NCI-H2107 treated with DMSO at 0.1 percent for 48 hours (cell line): ENCODE measurements at regions not wholly inside any gene's neighbourhood (a gene's known extent, or its start where the extent isn't known, plus 50 kb on each side); places are given as distances from the start of the nearest gene placed in this dataset.

Experiments used
- DNase-seq: peaks from one replicate; lab custom pipeline; 2025; ENCODE audit not compliant: unreplicated experiment; lab: John Stamatoyannopoulos, UW

DNA sequence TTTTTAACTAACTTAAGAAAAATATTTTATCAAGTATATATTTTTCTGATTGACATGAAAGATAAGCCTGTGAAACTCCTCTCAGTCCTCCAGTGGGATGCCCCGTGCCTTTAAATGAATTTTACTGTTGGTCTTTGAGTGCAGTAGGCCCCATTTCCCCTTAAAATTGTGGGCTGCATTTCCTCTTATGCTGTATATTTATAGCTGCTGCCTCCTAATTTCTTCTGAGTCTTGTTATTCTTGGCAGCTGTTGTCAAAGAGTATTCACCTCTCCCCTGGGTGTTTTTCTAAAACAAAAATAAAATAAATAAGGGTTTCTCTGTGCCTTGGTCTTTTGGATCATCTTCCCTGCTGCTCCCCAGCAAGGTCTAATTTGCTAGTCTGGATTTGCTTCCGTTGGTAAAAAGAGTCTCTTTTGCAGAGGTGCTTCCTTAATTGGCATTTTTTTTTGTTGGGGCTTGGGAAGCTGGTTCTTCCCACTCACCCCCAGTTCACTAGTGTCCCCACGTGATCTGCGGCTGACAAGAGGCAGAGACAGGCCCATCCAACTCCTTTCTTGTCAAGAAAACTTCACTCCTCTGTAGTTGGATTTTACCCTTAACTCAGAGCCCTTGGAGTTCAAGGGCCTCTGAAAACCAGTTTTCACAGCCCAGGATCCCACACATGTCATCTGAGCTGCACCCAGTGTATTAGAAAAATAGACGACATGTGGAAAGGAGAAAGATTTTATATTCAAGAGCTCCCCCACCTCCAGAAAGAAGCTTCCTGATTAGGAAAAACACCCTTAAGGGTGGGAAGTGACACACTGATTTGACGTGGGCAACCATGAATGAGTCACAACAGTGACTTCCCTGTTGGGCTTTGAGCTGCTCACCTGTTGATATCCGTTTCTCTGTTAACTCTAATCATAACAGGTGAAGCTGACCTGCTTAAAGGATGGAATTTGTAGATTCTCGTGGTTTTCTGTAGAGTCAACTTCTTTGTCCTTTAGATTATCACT, 431.5 kb downstream of the DCDC2C start:
- DNase-seq: no peak

GRCh38 chr2:4135765-4136164, 432.4 kb downstream of the DCDC2C start:
- no peak for DNase-seq

- DNase-seq: no peak
These were observed 435.9 kb downstream of the DCDC2C start for GRCh38 chr2:4139316-4139715.

GRCh38 chr2:4139731-4140130, 436.4 kb downstream of the DCDC2C start:
- peak; percentile 3 for DNase-seq

- DNase-seq: peak; percentile 41
These were observed 437.1 kb downstream of the DCDC2C start for GRCh38 chr2:4140281-4140970.

GRCh38 chr2:4144731-4145130, 441.4 kb downstream of the DCDC2C start:
- DNase-seq: no peak

GRCh38 chr2:4151521-4151920, 448.1 kb downstream of the DCDC2C start:
- DNase-seq: no peak

DNA sequence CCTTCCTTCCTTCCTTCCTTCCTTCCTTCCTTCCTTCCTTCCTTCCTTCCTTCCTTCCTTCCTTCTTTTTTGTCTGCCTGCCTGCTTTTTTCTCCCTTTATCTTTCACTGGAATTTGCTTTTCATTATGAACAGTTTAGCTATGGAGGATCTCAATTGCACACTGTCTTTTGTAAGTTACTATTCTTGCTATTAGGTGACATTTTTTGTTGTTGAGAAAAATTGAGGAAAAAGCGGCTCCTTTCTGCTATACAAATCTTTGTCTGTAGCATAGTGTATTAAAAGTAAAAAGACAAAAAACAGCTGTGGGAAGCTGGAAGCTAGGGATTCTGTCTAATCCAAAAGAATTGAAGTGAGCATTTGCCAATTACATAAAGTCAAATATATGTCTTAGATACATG, 448.7 kb downstream of the DCDC2C start:
- DNase-seq: no peak

DNA sequence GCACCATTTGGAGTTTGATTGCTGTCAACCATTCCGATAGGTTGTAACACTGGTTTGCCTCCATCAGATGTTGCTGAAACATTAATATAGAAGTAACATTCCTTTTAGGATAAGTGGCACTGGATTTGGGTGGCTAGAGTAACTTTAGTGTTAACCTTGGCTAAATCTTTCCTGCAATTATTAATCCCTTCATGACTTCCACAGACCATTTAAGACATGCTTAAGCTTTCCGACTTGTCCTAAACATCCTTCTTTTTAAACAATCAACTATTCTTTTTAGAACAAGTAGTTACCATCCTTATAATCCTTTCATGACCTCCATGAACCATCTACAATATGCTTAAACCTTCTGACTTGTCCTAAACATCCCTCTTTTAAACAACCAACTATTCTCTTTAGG, 465.5 kb downstream of the DCDC2C start:
- no peak for DNase-seq

DNA sequence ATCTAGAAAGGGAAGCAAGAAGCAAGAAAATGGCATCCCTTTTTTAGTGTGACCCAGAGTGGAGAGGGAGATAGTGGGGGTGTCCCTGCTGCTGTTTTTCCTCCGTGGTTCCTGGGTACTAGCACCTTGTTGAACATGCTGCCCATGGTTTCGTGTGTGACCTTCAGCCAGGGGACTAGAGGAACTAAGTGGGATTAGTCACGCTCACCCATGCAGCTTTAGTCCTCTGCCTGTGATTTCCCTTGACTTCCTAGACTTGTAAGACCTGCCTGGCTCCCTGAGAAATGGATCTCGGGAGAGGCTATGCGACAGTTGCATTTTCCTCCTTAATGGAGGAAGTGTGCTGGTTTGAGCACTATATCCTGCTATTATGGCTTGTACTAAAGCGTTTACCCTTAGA, 471.4 kb downstream of the DCDC2C start:
- no peak for DNase-seq

- DNase-seq: no peak
These were observed 472.0 kb downstream of the DCDC2C start for GRCh38 chr2:4175343-4175742.

GRCh38 chr2:4180631-4181030, 477.3 kb downstream of the DCDC2C start:
- DNase-seq: no peak

GRCh38 chr2:4181062-4181461, 477.7 kb downstream of the DCDC2C start:
- no peak for DNase-seq

DNA sequence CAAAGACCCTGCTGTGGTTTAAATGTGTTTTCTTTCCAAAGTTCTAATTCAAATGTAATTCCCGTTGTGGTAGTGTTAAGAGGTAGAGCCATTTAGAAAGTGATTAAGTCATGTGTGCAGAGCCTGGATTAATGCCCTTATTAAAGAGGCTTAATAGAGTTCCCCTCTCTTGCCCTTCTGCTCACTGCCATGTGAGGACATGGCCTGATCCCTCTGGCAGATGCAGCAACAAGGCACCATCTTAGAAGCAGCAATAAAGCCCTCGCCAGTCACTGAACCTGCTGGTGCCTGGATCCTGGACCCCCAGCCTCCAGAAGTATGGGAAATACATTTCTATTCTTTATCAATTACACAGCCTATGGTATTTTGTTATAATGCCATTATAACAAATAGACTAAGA, 485.2 kb downstream of the DCDC2C start:
- no peak for DNase-seq

- DNase-seq: no peak
These were observed 487.2 kb downstream of the DCDC2C start for GRCh38 chr2:4190548-4190947.

GRCh38 chr2:4192119-4192518, 488.7 kb downstream of the DCDC2C start:
- DNase-seq: no peak

DNA sequence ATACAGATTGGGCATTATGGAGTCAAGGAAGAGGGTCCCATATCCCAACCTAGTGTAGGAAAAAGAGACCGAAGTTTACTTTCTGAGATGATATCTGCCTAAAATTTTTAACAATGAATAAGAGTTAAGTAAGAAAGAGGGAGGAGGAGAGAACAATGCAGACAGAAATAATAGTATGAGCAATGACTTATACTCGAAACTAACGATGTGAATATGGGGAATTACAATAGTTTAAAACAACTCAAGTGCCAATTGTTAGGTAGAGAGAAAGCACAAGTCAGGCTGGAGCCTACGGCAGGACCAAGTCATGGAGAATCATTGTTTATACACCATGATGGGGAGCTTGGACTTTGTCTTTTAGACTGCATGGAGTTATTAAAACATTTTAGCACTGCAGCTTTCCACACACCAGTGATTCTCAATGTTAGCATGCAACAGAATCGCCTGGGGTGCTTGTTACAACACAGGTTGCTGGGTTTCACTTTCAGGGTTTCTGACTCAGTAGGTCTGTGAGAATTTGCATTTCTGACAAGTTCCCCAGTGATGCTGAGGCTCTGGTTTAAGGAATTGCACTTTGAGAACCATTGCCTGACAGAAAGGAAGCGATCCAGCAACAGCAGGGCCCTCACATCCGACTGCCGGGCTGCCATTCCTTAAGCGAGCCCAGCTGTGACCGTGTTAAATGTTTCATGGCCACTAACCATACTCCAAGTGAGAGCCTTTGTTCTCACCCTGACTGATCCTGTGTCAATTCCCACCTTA, 511.2 kb downstream of the DCDC2C start:
- DNase-seq: no peak

DNA sequence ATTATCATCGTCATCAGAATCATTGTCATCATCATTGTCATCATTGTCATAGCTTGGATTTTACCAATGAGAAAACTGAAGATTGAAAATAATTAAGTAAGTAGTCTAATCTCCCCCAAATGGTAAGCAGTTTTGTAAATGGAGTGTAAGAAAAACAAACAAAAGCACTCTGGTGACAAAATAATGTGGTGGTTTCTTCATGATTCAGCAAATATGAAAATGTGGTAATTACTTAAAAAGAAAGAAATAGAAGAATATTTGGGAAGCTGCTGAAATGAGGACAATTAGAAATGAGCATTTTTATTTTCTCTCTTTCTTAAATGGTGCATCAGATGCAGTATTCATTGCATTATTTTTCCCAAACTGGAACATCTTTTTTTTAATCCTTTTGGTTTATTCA, 514.4 kb downstream of the DCDC2C start:
- DNase-seq: no peak

- DNase-seq: peak; percentile 8
These were observed 515.7 kb downstream of the DCDC2C start for GRCh38 chr2:4219101-4219500.

DNA sequence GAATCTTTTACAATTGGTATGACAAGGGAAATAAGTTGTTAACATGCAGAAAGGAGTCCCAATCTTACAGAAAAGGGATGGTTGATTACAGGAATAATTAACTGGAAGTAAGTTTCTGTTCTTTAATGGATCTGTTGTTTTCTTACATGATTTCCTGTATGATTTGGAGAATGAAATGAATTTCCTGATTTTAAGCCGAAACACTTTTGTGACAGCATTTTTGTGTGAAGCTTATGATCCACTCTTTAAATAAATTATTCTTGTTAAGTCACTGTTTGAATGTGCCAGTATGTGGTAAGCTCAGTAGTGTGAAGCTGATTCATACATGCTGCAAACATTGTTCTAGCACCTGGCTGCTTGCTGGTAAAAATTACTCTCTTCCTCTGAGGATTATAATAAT, 516.2 kb downstream of the DCDC2C start:
- peak; percentile 16 for DNase-seq

GRCh38 chr2:4221434-4221833, 518.1 kb downstream of the DCDC2C start:
- DNase-seq: no peak
